HG03354 (cell line): ENCODE measurements at regions not wholly inside any gene's neighbourhood (a gene's known extent, or its start where the extent isn't known, plus 50 kb on each side); places are given as distances from the start of the nearest gene placed in this dataset.

Experiments
- ATAC-seq: cut with Tn5 transposase; IDR thresholded peaks from one replicate; pipeline ENCODE4 v1.9.1; 2021; ENCODE audit warnings: mild to moderate bottlenecking; ENCODE audit not compliant: unreplicated experiment, poor library complexity, severe bottlenecking

DNA sequence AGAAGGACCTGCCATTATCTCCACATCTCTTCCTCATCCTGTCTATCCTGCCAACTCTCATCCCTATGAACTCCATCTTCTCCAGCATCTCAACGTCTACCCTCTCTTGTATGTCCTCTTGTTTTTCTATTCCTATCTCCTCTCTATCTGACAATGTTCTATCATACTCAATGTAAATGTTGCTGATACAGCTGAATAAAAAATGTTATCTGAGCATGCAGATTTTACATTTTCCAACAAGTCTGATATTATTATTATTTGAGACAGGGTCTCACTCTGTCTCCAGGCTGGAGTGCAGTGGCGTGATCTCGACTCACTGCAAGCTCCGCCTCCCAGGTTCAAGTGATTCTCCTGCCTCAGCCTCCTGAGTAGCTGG lies 56.0 kb upstream of the RAI14 start:
- no peak for ATAC-seq

- no peak for ATAC-seq
Measured at GRCh38 chr5:34603378-34603777, 52.8 kb upstream of the RAI14 start.

GRCh38 chr5:34604119-34604675 lies 51.9 kb upstream of the RAI14 start:
- ATAC-seq: no peak

GRCh38 chr5:34606101-34606500 lies 50.0 kb upstream of the RAI14 start:
- no peak for ATAC-seq
